ENCODE measurements at regions not wholly inside any gene's neighbourhood (a gene's known extent, or its start where the extent isn't known, plus 50 kb on each side); places are given as distances from the start of the nearest gene placed in this dataset.

- no peak for TF ChIP-seq CTCF (conservative IDR thresholded peaks at IDR 0.05; ENCODE audit: low read depth, low read length)
- TF ChIP-seq EZH2 (IDR thresholded peaks at IDR 0.05; ENCODE audit: borderline replicate concordance, low read depth, low read length, poor library complexity, severe bottlenecking) = no peak
Observed at GRCh38 chr3:115226844-115227445, 79.9 kb upstream of the ZBTB20 start.

All from A673 (cell line).